OCI-M2 (cell line): ENCODE measurements at regions not wholly inside any gene's neighbourhood (a gene's known extent, or its start where the extent isn't known, plus 50 kb on each side); places are given as distances from the start of the nearest gene placed in this dataset.
"Not testable (repeated sequence)": the region's sequence is repeated elsewhere in the genome, so short reads cannot be mapped to it uniquely, and the experiment has no call there.

ENCODE experiments used
- DNase-seq: peaks from one replicate; lab custom pipeline; 2025; ENCODE audit not compliant: unreplicated experiment; lab: John Stamatoyannopoulos, UW

GRCh38 chr12:75656648-75657047 lies 145.2 kb upstream of the KRR1 start:
- DNase-seq, result no peak

- DNase-seq, result no peak
Measured at GRCh38 chr12:75656210-75656609, 144.8 kb upstream of the KRR1 start.

GRCh38 chr12:75655315-75655806 lies 144.0 kb upstream of the KRR1 start:
- DNase-seq, result no peak

GRCh38 chr12:75651342-75651695 lies 139.9 kb upstream of the KRR1 start:
- no peak for DNase-seq

- no peak for DNase-seq
Measured at GRCh38 chr12:75650595-75651341, 139.4 kb upstream of the KRR1 start.

- no peak for DNase-seq
Measured at GRCh38 chr12:75650100-75650499, 138.7 kb upstream of the KRR1 start.

- DNase-seq, result no peak
Measured at GRCh38 chr12:75648856-75649255, 137.4 kb upstream of the KRR1 start.

- DNase-seq, result no peak
Measured at GRCh38 chr12:75646329-75647210, 135.2 kb upstream of the KRR1 start.

GRCh38 chr12:75644472-75645072 lies 133.2 kb upstream of the KRR1 start:
- DNase-seq, result no peak

GRCh38 chr12:75643119-75643518 lies 131.7 kb upstream of the KRR1 start:
- DNase-seq, result not testable (repeated sequence)

GRCh38 chr12:75642226-75642625 lies 130.8 kb upstream of the KRR1 start:
- no peak for DNase-seq

- DNase-seq, result no peak
Measured at GRCh38 chr12:75641031-75641780, 129.8 kb upstream of the KRR1 start.

- no peak for DNase-seq
Measured at GRCh38 chr12:75638792-75639191, 127.4 kb upstream of the KRR1 start.

GRCh38 chr12:75636607-75637006 lies 125.2 kb upstream of the KRR1 start:
- DNase-seq, result no peak

- no peak for DNase-seq
Measured at GRCh38 chr12:75635606-75636444, 124.4 kb upstream of the KRR1 start.

- DNase-seq, result no peak
Measured at GRCh38 chr12:75634244-75635222, 123.1 kb upstream of the KRR1 start.

GRCh38 chr12:75633789-75634188 lies 122.4 kb upstream of the KRR1 start:
- no peak for DNase-seq

GRCh38 chr12:75632442-75632841 lies 121.0 kb upstream of the KRR1 start:
- DNase-seq, result no peak

GRCh38 chr12:75631831-75632230 lies 120.4 kb upstream of the KRR1 start:
- no peak for DNase-seq
